ENCODE measurements at regions not wholly inside any gene's neighbourhood (a gene's known extent, or its start where the extent isn't known, plus 50 kb on each side); places are given as distances from the start of the nearest gene placed in this dataset.

- POLR2A ChIA-PET = no interaction called here
- no peak overlapping the region for H3K4me3 ChIP-seq (ENCODE audit: control insufficient read depth in 1 of 2, extremely low read depth in 1 of 2, low read length in 1 of 2)
- WGBS (ENCODE audit: insufficient coverage) = 20% methylated on average over 1 of the region's 2 CpGs
- peaks cover 0 to 9% of the 10 kb centered on the region in 2 experiments for H3K27me3 ChIP-seq (replicated peaks in 1 of 2; ENCODE audit: control insufficient read depth in 2 of 2, extremely low read depth in 1 of 2, insufficient read depth in 2 of 2, low read length in 1 of 2)
- Mint-ChIP-seq H3K27me3 (peaks cover 4 to 14% of the 10 kb centered on the region in 2 donors), H3K4me1 (no peaks in the 10 kb centered on the region), H3K36me3 (no peaks in the 10 kb centered on the region), H3K4me3 (no peak overlapping the region), H3K27ac (no peak overlapping the region), H3K9me3 (no peaks in the 10 kb centered on the region)
- H3K36me3 ChIP-seq (ENCODE audit: control insufficient read depth in 2 of 2, extremely low read depth in 1 of 2, insufficient read depth in 1 of 2, low read length in 1 of 2) = no peaks in the 10 kb centered on the region
- ATAC-seq (replicated peaks in 1 of 4) (no peak), DNase-seq (no peak)
- no peak overlapping the region for H3K27ac ChIP-seq (ENCODE audit: low read length)
- no peaks in the 10 kb centered on the region for H3K4me1 ChIP-seq (ENCODE audit: control insufficient read depth in 1 of 2, extremely low read depth in 1 of 2, insufficient read depth in 2 of 2, low read length in 2 of 2)
- CTCF ChIA-PET = no interaction called here
- H3K9me3 ChIP-seq = no peaks in the 10 kb centered on the region
Measured at GRCh38 chr5:115460472-115460871, 84.1 kb downstream of the FEM1C start.

- H3K9me3 ChIP-seq = no peaks in the 10 kb centered on the region
- no peaks in the 10 kb centered on the region for H3K36me3 ChIP-seq (ENCODE audit: control insufficient read depth in 2 of 2, extremely low read depth in 1 of 2, insufficient read depth in 1 of 2, low read length in 1 of 2)
- peaks cover 0 to 9% of the 10 kb centered on the region in 2 experiments for H3K27me3 ChIP-seq (replicated peaks in 1 of 2; ENCODE audit: control insufficient read depth in 2 of 2, extremely low read depth in 1 of 2, insufficient read depth in 2 of 2, low read length in 1 of 2)
- ATAC-seq (replicated peaks in 1 of 4) = no peak
- no peak overlapping the region for H3K4me3 Mint-ChIP-seq
- no peak for DNase-seq
- no peaks in the 10 kb centered on the region for H3K4me1 Mint-ChIP-seq
- ChIA-PET CTCF (no interaction called here), POLR2A (no interaction called here)
- no peaks in the 10 kb centered on the region for H3K36me3 Mint-ChIP-seq
- no peak overlapping the region for H3K27ac ChIP-seq (ENCODE audit: low read length)
- no peaks in the 10 kb centered on the region for H3K9me3 Mint-ChIP-seq
- WGBS (ENCODE audit: insufficient coverage) = no CpG with 5 or more reads among the region's 1 CpG
- no peaks in the 10 kb centered on the region for H3K4me1 ChIP-seq (ENCODE audit: control insufficient read depth in 1 of 2, extremely low read depth in 1 of 2, insufficient read depth in 2 of 2, low read length in 2 of 2)
- no peak overlapping the region for H3K4me3 ChIP-seq (ENCODE audit: control insufficient read depth in 1 of 2, extremely low read depth in 1 of 2, low read length in 1 of 2)
- peaks cover 4 to 14% of the 10 kb centered on the region in 2 donors for H3K27me3 Mint-ChIP-seq
- H3K27ac Mint-ChIP-seq = no peak overlapping the region
Measured at GRCh38 chr5:115459855-115460341, 84.7 kb downstream of the FEM1C start.

GRCh38 chr5:115458416-115458815 lies 86.2 kb downstream of the FEM1C start:
- H3K36me3 Mint-ChIP-seq = no peaks in the 10 kb centered on the region
- no peak overlapping the region for H3K27ac Mint-ChIP-seq
- peaks cover 4 to 11% of the 10 kb centered on the region in 2 donors for H3K27me3 Mint-ChIP-seq
- Histone ChIP-seq H3K27ac (ENCODE audit: low read length) (no peak overlapping the region), H3K36me3 (ENCODE audit: control insufficient read depth in 2 of 2, extremely low read depth in 1 of 2, insufficient read depth in 1 of 2, low read length in 1 of 2) (no peaks in the 10 kb centered on the region), H3K27me3 (replicated peaks in 1 of 2; ENCODE audit: control insufficient read depth in 2 of 2, extremely low read depth in 1 of 2, insufficient read depth in 2 of 2, low read length in 1 of 2) (peaks cover 0 to 9% of the 10 kb centered on the region in 2 experiments), H3K9me3 (no peaks in the 10 kb centered on the region), H3K4me3 (ENCODE audit: control insufficient read depth in 1 of 2, extremely low read depth in 1 of 2, low read length in 1 of 2) (no peak overlapping the region), H3K4me1 (ENCODE audit: control insufficient read depth in 1 of 2, extremely low read depth in 1 of 2, insufficient read depth in 2 of 2, low read length in 2 of 2) (no peaks in the 10 kb centered on the region)
- DNase-seq (no peak), ATAC-seq (replicated peaks in 1 of 4) (no peak)
- ChIA-PET POLR2A (no interaction called here), CTCF (no interaction called here)
- no CpG with 5 or more reads among the region's 1 CpG for WGBS (ENCODE audit: insufficient coverage)
- no peaks in the 10 kb centered on the region for H3K4me1 Mint-ChIP-seq
- H3K4me3 Mint-ChIP-seq = no peak overlapping the region
- H3K9me3 Mint-ChIP-seq = no peaks in the 10 kb centered on the region

- CTCF ChIA-PET = no interaction called here
- Mint-ChIP-seq H3K4me3 (no peak overlapping the region), H3K36me3 (no peaks in the 10 kb centered on the region), H3K9me3 (no peaks in the 10 kb centered on the region), H3K27ac (no peak overlapping the region), H3K27me3 (peaks cover 4 to 11% of the 10 kb centered on the region in 2 donors), H3K4me1 (no peaks in the 10 kb centered on the region)
- no peak overlapping the region for H3K27ac ChIP-seq (ENCODE audit: low read length)
- POLR2A ChIA-PET = no interaction called here
- H3K4me3 ChIP-seq (ENCODE audit: control insufficient read depth in 1 of 2, extremely low read depth in 1 of 2, low read length in 1 of 2) = no peak overlapping the region
- ATAC-seq (replicated peaks in 1 of 4) (no peak), DNase-seq (no peak)
- no peaks in the 10 kb centered on the region for H3K4me1 ChIP-seq (ENCODE audit: control insufficient read depth in 1 of 2, extremely low read depth in 1 of 2, insufficient read depth in 2 of 2, low read length in 2 of 2)
- peaks cover 0 to 9% of the 10 kb centered on the region in 2 experiments for H3K27me3 ChIP-seq (replicated peaks in 1 of 2; ENCODE audit: control insufficient read depth in 2 of 2, extremely low read depth in 1 of 2, insufficient read depth in 2 of 2, low read length in 1 of 2)
- no peaks in the 10 kb centered on the region for H3K9me3 ChIP-seq
- H3K36me3 ChIP-seq (ENCODE audit: control insufficient read depth in 2 of 2, extremely low read depth in 1 of 2, insufficient read depth in 1 of 2, low read length in 1 of 2) = no peaks in the 10 kb centered on the region
- no CpG with 5 or more reads among the region's 4 CpGs for WGBS (ENCODE audit: insufficient coverage)
Measured at GRCh38 chr5:115458003-115458409, 86.6 kb downstream of the FEM1C start.

GRCh38 chr5:115457571-115457970 lies 87.0 kb downstream of the FEM1C start:
- Histone ChIP-seq H3K27me3 (replicated peaks in 1 of 2; ENCODE audit: control insufficient read depth in 2 of 2, extremely low read depth in 1 of 2, insufficient read depth in 2 of 2, low read length in 1 of 2) (peaks cover 0 to 9% of the 10 kb centered on the region in 2 experiments), H3K9me3 (no peaks in the 10 kb centered on the region), H3K4me1 (ENCODE audit: control insufficient read depth in 1 of 2, extremely low read depth in 1 of 2, insufficient read depth in 2 of 2, low read length in 2 of 2) (no peaks in the 10 kb centered on the region), H3K36me3 (ENCODE audit: control insufficient read depth in 2 of 2, extremely low read depth in 1 of 2, insufficient read depth in 1 of 2, low read length in 1 of 2) (no peaks in the 10 kb centered on the region), H3K27ac (ENCODE audit: low read length) (no peak overlapping the region), H3K4me3 (ENCODE audit: control insufficient read depth in 1 of 2, extremely low read depth in 1 of 2, low read length in 1 of 2) (no peak overlapping the region)
- 84% methylated on average over 3 of the region's 6 CpGs for WGBS (ENCODE audit: insufficient coverage)
- CTCF ChIA-PET = no interaction called here
- no peaks in the 10 kb centered on the region for H3K9me3 Mint-ChIP-seq
- DNase-seq (no peak), ATAC-seq (replicated peaks in 1 of 4) (no peak)
- no peak overlapping the region for H3K27ac Mint-ChIP-seq
- no peaks in the 10 kb centered on the region for H3K4me1 Mint-ChIP-seq
- peaks cover 4 to 11% of the 10 kb centered on the region in 2 donors for H3K27me3 Mint-ChIP-seq
- H3K36me3 Mint-ChIP-seq = no peaks in the 10 kb centered on the region
- POLR2A ChIA-PET = no interaction called here
- no peak overlapping the region for H3K4me3 Mint-ChIP-seq

- POLR2A ChIA-PET = no interaction called here
- no peak overlapping the region for H3K4me3 Mint-ChIP-seq
Measured at GRCh38 chr5:115456539-115457040, 88.0 kb downstream of the FEM1C start.

GRCh38 chr5:115456056-115456455 lies 88.5 kb downstream of the FEM1C start:
- Mint-ChIP-seq H3K36me3 (no peaks in the 10 kb centered on the region), H3K4me3 (no peak overlapping the region), H3K9me3 (no peaks in the 10 kb centered on the region), H3K4me1 (no peaks in the 10 kb centered on the region), H3K27me3 (no peaks in the 10 kb centered on the region), H3K27ac (no peak overlapping the region)
- 80% methylated on average over 1 of the region's 4 CpGs for WGBS (ENCODE audit: insufficient coverage)
- Histone ChIP-seq H3K4me3 (ENCODE audit: control insufficient read depth in 1 of 2, extremely low read depth in 1 of 2, low read length in 1 of 2) (no peak overlapping the region), H3K9me3 (no peaks in the 10 kb centered on the region), H3K4me1 (ENCODE audit: control insufficient read depth in 1 of 2, extremely low read depth in 1 of 2, insufficient read depth in 2 of 2, low read length in 2 of 2) (no peaks in the 10 kb centered on the region), H3K27ac (ENCODE audit: low read length) (no peak overlapping the region), H3K36me3 (ENCODE audit: control insufficient read depth in 2 of 2, extremely low read depth in 1 of 2, insufficient read depth in 1 of 2, low read length in 1 of 2) (no peaks in the 10 kb centered on the region), H3K27me3 (replicated peaks in 1 of 2; ENCODE audit: control insufficient read depth in 2 of 2, extremely low read depth in 1 of 2, insufficient read depth in 2 of 2, low read length in 1 of 2) (peaks cover 0 to 12% of the 10 kb centered on the region in 2 experiments)
- POLR2A ChIA-PET = no interaction called here
- ATAC-seq (replicated peaks in 1 of 4) (no peak), DNase-seq (no peak)
- CTCF ChIA-PET = no interaction called here

More at GRCh38 chr5:115456539-115457040, 88.0 kb downstream of the FEM1C start:
- Mint-ChIP-seq H3K27me3 (peaks cover 4% of the 10 kb centered on the region in 2 donors), H3K36me3 (no peaks in the 10 kb centered on the region), H3K9me3 (no peaks in the 10 kb centered on the region), H3K4me1 (no peaks in the 10 kb centered on the region), H3K27ac (no peak overlapping the region)
- CTCF ChIA-PET = no interaction called here
- Histone ChIP-seq H3K27me3 (replicated peaks in 1 of 2; ENCODE audit: control insufficient read depth in 2 of 2, extremely low read depth in 1 of 2, insufficient read depth in 2 of 2, low read length in 1 of 2) (peaks cover 0 to 12% of the 10 kb centered on the region in 2 experiments), H3K36me3 (ENCODE audit: control insufficient read depth in 2 of 2, extremely low read depth in 1 of 2, insufficient read depth in 1 of 2, low read length in 1 of 2) (no peaks in the 10 kb centered on the region), H3K9me3 (no peaks in the 10 kb centered on the region), H3K27ac (ENCODE audit: low read length) (no peak overlapping the region), H3K4me3 (ENCODE audit: control insufficient read depth in 1 of 2, extremely low read depth in 1 of 2, low read length in 1 of 2) (no peak overlapping the region), H3K4me1 (ENCODE audit: control insufficient read depth in 1 of 2, extremely low read depth in 1 of 2, insufficient read depth in 2 of 2, low read length in 2 of 2) (no peaks in the 10 kb centered on the region)
- DNase-seq (no peak), ATAC-seq (replicated peaks in 1 of 4) (no peak)
- 84% methylated on average over 4 of the region's 7 CpGs for WGBS (ENCODE audit: insufficient coverage)

Measured in T-cell (primary cell).